ENCODE measurements at regions not wholly inside any gene's neighbourhood (a gene's known extent, or its start where the extent isn't known, plus 50 kb on each side); places are given as distances from the start of the nearest gene placed in this dataset.

DNA sequence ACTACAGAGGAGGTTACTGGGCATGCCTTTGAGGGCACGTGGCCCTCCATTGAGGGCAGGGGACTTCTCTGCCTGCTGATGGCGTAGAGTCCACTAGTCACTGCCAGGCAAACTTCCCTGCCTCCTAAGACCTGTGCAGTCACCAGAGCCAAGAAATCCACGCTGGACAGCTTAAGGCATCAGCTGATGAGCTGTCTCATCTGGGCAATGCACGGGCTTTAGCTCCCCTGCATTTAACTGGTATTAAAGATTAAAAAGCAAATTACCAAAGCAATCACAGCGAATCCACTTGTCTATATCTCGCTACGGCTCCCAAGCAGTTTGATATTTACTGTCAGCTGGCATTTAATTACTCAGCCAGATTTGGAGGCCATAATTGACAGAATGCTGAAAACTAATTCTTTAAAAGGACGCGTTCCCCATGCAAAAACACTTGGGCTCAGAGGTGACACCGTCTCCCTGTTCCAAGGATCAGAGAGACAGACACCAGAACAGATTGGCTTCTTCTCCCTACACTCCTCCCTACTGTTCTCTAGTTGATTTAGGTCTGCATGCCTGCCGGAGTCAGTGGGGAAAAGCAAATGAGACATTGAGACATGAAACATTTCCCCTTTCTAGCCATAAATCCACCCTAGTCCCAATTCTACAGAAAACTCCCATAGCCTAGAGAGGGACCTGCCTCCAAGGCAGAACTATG, 68.5 kb downstream of the SPATA19 start:
- TF ChIP-seq, protein P1, sequence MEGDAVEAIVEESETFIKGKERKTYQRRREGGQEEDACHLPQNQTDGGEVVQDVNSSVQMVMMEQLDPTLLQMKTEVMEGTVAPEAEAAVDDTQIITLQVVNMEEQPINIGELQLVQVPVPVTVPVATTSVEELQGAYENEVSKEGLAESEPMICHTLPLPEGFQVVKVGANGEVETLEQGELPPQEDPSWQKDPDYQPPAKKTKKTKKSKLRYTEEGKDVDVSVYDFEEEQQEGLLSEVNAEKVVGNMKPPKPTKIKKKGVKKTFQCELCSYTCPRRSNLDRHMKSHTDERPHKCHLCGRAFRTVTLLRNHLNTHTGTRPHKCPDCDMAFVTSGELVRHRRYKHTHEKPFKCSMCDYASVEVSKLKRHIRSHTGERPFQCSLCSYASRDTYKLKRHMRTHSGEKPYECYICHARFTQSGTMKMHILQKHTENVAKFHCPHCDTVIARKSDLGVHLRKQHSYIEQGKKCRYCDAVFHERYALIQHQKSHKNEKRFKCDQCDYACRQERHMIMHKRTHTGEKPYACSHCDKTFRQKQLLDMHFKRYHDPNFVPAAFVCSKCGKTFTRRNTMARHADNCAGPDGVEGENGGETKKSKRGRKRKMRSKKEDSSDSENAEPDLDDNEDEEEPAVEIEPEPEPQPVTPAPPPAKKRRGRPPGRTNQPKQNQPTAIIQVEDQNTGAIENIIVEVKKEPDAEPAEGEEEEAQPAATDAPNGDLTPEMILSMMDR (IDR thresholded peaks at IDR 0.05) = no peak
- TF ChIP-seq POLR2AphosphoS5 (IDR thresholded peaks at IDR 0.05) = no peak
